Esophagus squamous epithelium (tissue), 5 donors: ENCODE measurements at regions not wholly inside any gene's neighbourhood (a gene's known extent, or its start where the extent isn't known, plus 50 kb on each side); places are given as distances from the start of the nearest gene placed in this dataset.

Source experiments
- DNase-seq: peaks from one replicate; lab custom pipeline; 2025; lab: John Stamatoyannopoulos, UW
- H3K27ac ChIP-seq, 4 donors: fragments of 200-600 bp; sonication (generic); one replicate each; pipeline ENCODE4 v1.5.1; 2016 to 2019; ENCODE audit warnings: mild to moderate bottlenecking in 1 of 4
- H3K27me3 ChIP-seq, 4 donors: fragments of 200-600 bp; sonication (generic); 1 replicate in 3 of 4; 2 replicates in 1 of 4; pipeline versions ENCODE4 v1.5.1 to v1.6.0; 2017 to 2021; ENCODE audit warnings: antibody characterized with exemption in 1 of 4
- H3K36me3 ChIP-seq, 3 donors: fragments of 200-600 bp; sonication (generic); one replicate each; pipeline ENCODE4 v1.5.1; 2016 to 2019
- H3K4me1 ChIP-seq, 3 donors: fragments of 200-600 bp; sonication (generic); one replicate each; pipeline ENCODE4 v1.5.1; 2017 to 2019
- H3K4me3 ChIP-seq, 4 donors: fragments of 200-600 bp; sonication (generic); 1 replicate in 3 of 4; 2 replicates in 1 of 4; pipeline ENCODE4 v1.5.1; 2016 to 2019; ENCODE audit warnings: mild to moderate bottlenecking in 2 of 4, moderate library complexity in 1 of 4
- H3K9me3 ChIP-seq, 3 donors: fragments of 200-600 bp; sonication (generic); one replicate each; pipeline ENCODE4 v1.5.1; 2016 to 2019
- CTCF ChIP-seq, 6 experiments: fragments of 450-650 bp in 4 of 6; fragments of 200-600 bp in 2 of 6; sonication (generic) in 2 of 6; IDR thresholded peaks; one replicate each; pipeline ENCODE4 v1.5.1; 2016 to 2019; ENCODE audit warnings: antibody characterized with exemption in 6 of 6, mild to moderate bottlenecking in 4 of 6, moderate library complexity in 4 of 6
- POLR2A ChIP-seq, 4 donors: fragments of 450-650 bp; IDR thresholded peaks; one replicate each; pipeline ENCODE4 v1.6.1; 2017; ENCODE audit warnings: antibody characterized with exemption in 4 of 4, mild to moderate bottlenecking in 4 of 4, moderate library complexity in 3 of 4
- WGBS, 2 donors: methylation state at CpG; one replicate each; pipeline ENCODE4 v1.1.5; 2018; 5-methylcytosine and 5-hydroxymethylcytosine counted together
- intact Hi-C: fragments of 100-400 bp; cut with DNase I; formaldehyde crosslinking; loops from one replicate; pipeline ENCODE4 v1.15.0; 2022
- donor health status: DM: yes; HTN: yes; CAD: no.

- Histone ChIP-seq H3K36me3 (no peaks in the 10 kb centered on the region), H3K4me3 (no peak overlapping the region), H3K9me3 (no peaks in the 10 kb centered on the region), H3K27me3 (no peaks in the 10 kb centered on the region), H3K4me1 (no peaks in the 10 kb centered on the region), H3K27ac (no peak overlapping the region)
- DNase-seq = no peak
- intact Hi-C loops = no loop called here
- WGBS, 2 donors = 76 to 79% methylated on average over 8 of the region's 8 CpGs
- TF ChIP-seq POLR2A (IDR thresholded peaks at IDR 0.05) (no peak), CTCF (IDR thresholded peaks at IDR 0.05) (no peak)
These were observed 661.5 kb upstream of the ZP4 start for GRCh38 chr1:238552271-238552670.

- no peak for TF ChIP-seq POLR2A (IDR thresholded peaks at IDR 0.05)
- TF ChIP-seq CTCF (IDR thresholded peaks at IDR 0.05) = no peak
- Histone ChIP-seq H3K9me3 (no peaks in the 10 kb centered on the region), H3K4me1 (no peaks in the 10 kb centered on the region), H3K27ac (no peak overlapping the region), H3K4me3 (no peak overlapping the region), H3K36me3 (no peaks in the 10 kb centered on the region), H3K27me3 (no peaks in the 10 kb centered on the region)
- no peak for DNase-seq
- WGBS, 2 donors = 70 to 90% methylated on average over 2 of the region's 2 CpGs
- intact Hi-C loops = no loop called here
These were observed 658.4 kb upstream of the ZP4 start for GRCh38 chr1:238549137-238549536.

- Histone ChIP-seq H3K4me3 (no peak overlapping the region), H3K36me3 (no peaks in the 10 kb centered on the region), H3K27me3 (no peaks in the 10 kb centered on the region), H3K9me3 (no peaks in the 10 kb centered on the region), H3K27ac (no peak overlapping the region), H3K4me1 (no peaks in the 10 kb centered on the region)
- intact Hi-C loops = no loop called here
- no peak for TF ChIP-seq CTCF (IDR thresholded peaks at IDR 0.05)
- no peak for TF ChIP-seq POLR2A (IDR thresholded peaks at IDR 0.05)
- 50% methylated on average over 2 of the region's 2 CpGs; no CpG with 5 or more reads in 1 of the 2 donors for WGBS, 2 donors
- DNase-seq = no peak
These were observed 655.4 kb upstream of the ZP4 start for GRCh38 chr1:238546118-238546517.

DNA sequence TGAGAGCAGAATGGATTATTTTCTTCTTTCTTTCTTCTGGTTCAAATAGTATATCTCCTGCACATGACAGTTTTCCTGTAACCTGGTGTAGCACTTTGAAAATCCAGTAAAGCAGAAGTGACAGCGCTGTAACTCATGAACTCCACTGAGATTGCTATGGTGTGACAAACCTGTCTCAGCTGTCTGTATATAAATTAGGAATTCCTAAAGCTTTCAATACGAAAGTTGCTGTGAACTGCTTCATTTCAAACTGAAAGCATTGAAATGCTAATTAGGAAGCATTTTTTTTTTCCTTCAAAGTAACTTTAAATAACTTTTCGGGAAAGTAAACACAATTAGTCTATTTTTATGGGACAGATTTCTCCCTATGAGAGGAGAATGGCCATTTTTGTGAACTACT is 646.9 kb upstream of the ZP4 start:
- Histone ChIP-seq H3K4me3 (no peak overlapping the region), H3K36me3 (no peaks in the 10 kb centered on the region), H3K9me3 (no peaks in the 10 kb centered on the region), H3K4me1 (no peaks in the 10 kb centered on the region), H3K27ac (no peak overlapping the region), H3K27me3 (no peaks in the 10 kb centered on the region)
- no peak for DNase-seq
- intact Hi-C loops = no loop called here
- 68 to 75% methylated on average over 3 of the region's 3 CpGs for WGBS, 2 donors
- TF ChIP-seq POLR2A (IDR thresholded peaks at IDR 0.05) (no peak), CTCF (IDR thresholded peaks at IDR 0.05) (no peak)

DNA sequence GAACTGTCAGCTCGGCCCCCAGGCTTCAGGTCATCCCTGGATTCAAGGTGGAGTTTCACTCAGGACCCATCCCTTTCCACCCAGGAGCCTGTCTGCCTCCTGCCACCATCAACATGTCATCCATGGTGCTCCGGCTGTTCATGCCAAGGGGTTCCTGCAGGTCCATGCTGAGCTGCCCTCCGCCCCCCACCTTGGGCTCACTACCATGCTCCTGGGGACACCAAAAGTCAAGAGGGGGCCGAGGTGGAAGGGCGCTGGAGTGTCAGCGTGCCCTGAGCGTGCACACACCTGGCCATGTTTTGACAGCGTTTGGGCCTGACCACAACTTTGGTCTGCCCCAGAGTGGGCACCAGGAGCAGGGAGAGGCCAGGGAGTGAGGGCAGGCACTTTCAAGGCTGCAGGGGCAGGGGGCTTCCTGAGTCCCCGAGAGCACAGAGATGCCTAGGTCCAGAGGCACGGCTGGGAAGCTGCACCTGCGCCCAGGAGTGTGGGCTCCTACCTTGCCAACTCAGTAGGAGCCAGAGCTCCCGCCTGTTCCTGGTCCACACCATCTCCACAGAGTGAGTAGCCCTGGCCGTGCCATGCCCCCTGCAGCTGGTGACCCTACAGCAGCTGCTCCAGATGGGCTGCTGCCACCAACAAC is 639.6 kb upstream of the ZP4 start:
- WGBS, 2 donors = 75 to 89% methylated on average over 2 to 3 of the region's 13 CpGs
- intact Hi-C loops = no loop called here

More for the DNA sequence above, 639.6 kb upstream of the ZP4 start:
- Histone ChIP-seq H3K27ac (no peak overlapping the region), H3K9me3 (no peaks in the 10 kb centered on the region), H3K36me3 (no peaks in the 10 kb centered on the region), H3K4me3 (no peak overlapping the region), H3K27me3 (no peaks in the 10 kb centered on the region), H3K4me1 (no peaks in the 10 kb centered on the region)
- no peak for DNase-seq
- TF ChIP-seq POLR2A (IDR thresholded peaks at IDR 0.05) = no peak
- TF ChIP-seq CTCF (IDR thresholded peaks at IDR 0.05) = no peak
